HG03378 (cell line): ENCODE measurements at regions not wholly inside any gene's neighbourhood (a gene's known extent, or its start where the extent isn't known, plus 50 kb on each side); places are given as distances from the start of the nearest gene placed in this dataset.

Experiments used
- ATAC-seq: cut with Tn5 transposase; IDR thresholded peaks from one replicate; pipeline ENCODE4 v1.9.1; 2021; ENCODE audit warnings: mild to moderate bottlenecking, moderate library complexity; ENCODE audit not compliant: unreplicated experiment

- no peak for ATAC-seq
Measured at GRCh38 chr16:85173981-85174751, 61.9 kb upstream of the CIBAR2 start.

DNA sequence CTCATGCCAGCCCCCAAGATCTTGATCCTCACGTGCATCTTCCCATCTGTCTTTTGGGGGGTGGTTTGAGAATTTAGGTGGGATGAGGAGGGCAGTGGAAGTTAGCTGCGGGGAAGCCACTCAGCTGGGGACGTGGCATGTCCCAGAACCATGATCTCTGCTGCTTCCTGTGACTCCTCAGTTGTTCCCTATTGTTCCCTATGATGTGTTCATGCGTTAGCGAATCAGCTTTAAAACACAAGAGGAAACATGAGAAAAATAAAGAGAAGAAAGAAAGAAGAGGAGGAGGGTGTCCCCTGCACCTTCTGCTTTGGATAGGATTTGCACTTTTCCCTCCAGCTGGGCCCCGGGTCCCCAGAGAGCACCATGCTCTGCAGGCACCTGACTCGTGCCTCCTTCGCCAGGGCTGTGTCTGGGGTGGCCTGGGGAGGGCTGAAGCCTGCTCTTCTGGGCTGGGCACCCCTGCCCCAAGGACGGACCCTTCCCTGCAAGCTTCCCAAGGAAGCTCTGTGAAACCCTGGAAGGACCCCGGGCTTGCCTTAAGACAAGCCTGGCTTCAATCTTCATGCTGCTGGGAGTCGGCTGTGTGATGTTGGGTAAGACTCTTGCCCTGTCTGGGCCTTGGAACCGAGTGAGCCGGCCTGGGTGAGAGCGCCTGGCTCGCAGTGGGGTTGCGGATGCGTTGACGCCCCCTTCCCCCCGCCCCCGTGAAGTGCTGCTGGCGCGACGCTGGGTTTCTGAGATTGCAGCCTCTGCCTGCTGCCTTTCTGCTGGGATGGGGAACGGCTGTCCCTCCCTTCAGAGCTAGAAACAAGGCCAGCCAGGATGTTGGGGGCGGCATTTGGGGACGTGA, 62.8 kb upstream of the CIBAR2 start:
- no peak for ATAC-seq

- ATAC-seq, result no peak
Measured at GRCh38 chr16:85175724-85176233, 63.5 kb upstream of the CIBAR2 start.

DNA sequence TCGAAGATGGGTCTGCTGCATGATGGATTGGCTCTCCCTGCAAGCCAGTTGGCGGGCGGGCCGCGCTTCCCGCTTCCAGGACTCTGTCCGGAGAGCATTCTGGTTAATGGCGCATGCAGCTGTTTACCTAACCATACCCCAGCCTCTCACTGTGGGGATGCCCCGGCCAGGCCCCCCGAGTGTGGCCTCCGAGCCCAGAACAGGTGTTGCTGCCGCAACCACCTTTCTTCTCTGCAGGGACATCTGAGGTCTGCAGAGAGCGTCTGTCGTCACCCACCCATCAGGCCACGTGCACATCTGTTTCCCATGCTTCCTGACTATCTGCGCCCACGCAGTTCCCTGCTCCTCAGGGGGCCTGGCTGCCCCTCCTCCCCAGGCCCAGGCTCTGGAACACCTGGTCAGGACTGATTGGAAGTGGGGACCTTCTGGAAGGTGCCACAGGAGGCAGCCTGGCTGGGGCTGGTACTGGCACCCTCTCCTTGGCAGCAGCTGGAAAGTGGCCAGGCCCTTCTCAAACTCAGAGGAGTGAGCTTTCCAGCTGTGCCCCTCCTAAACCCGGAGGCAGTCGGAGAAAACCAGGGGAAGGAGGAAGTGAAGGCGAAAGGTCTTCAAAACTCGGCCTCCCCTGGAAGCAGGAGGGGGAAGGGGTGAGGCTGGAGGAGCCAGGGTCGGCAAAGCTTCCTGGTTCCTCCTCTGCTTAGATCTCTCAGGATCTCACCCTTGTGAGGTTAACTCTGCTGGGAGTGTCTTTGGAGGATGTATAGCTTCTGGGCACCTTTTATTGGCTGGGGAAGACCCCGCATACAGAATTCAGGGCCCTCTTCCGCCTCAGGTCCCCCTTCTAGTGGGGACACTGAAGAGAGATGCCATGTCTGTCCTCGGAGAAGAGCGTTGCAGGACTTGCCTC, 64.5 kb upstream of the CIBAR2 start:
- no peak for ATAC-seq

GRCh38 chr16:85177448-85177846, 65.2 kb upstream of the CIBAR2 start:
- ATAC-seq, result no peak

GRCh38 chr16:85178006-85178591, 65.8 kb upstream of the CIBAR2 start:
- no peak for ATAC-seq

GRCh38 chr16:85178596-85178995, 66.3 kb upstream of the CIBAR2 start:
- ATAC-seq, result no peak

DNA sequence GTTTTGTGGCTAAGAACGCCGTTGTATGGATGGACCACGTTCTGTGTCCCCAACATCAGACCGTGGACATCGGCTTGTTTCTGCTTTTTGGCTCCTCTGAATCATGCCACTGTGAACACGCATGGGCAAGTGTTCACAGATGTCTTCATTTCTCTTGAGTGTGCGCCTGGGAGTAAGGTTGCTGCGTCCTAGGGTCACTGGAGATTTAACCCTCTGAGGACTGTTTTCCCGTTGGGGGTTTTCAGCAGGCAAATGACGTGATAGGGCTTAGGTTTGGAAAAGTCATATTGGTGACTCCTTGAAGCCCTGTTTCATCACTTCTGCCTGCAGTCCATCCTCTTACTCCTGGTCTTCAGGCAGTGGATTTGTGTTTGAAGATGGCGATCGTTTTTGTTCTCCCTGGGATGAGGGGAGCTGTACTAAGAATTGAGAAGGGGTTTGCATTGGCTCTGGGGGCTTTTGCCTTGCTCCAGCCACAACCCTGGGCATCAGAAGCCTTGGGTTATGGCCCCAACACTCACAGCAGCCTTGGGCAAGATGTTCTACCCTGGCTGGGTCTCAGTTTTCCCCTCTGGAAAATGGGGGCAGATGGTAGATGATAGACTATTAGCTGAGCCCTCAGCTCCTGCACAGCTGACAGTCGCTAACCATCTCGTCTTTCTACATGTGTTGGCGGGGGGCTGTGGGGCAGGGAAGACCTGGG, 67.2 kb upstream of the CIBAR2 start:
- ATAC-seq, result no peak

- ATAC-seq, result no peak
Measured at GRCh38 chr16:85180047-85180826, 68.0 kb upstream of the CIBAR2 start.

DNA sequence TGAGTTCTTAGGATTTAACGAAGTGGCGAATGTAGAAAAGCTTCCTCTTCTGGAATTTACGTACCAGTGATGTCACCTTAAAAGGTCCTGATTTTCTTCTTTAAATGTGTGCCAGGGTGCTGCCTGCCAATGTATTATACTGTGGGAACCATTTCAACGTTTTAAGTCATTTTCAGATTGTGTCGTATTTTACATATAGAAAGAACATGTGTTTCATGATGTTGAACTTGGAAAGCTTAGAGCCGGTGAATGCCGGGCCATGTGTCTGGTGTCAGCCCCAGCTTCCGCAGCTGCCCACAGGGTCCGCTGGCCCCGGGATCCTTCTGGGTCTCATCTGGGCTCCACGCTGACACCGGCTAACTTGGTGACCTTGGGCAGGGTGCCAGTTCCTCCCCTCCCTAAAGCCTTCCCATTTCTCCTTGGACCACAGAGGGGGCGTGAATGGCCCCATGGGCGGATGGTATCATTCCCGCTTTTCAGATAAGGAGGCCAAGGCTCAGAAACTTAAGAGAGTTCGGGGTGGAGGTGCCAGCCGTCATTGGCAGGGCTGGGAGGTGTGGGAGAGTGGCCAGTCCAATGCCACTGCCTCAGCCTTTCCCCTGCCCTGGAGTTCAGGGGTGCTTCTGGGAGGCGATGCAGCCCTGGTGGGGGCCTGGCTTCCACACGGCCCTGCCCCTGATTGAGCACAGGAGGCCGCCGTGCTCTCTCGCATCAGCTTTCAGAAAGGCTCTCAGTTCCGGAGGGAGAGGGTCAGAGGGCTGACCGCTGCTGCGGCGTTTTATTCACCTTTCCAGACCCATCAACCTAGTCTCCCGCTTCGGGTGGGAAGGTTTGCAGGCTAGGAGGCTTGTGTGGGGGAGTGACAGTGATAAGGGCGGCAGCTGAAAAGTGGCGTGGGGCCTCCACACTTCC, 68.8 kb upstream of the CIBAR2 start:
- no peak for ATAC-seq

- ATAC-seq, result no peak
Measured at GRCh38 chr16:85181739-85182129, 69.5 kb upstream of the CIBAR2 start.

GRCh38 chr16:85182286-85182685, 70.0 kb upstream of the CIBAR2 start:
- no peak for ATAC-seq

- no peak for ATAC-seq
Measured at GRCh38 chr16:85182774-85183173, 70.5 kb upstream of the CIBAR2 start.

- ATAC-seq, result no peak
Measured at GRCh38 chr16:85183564-85183963, 71.3 kb upstream of the CIBAR2 start.

DNA sequence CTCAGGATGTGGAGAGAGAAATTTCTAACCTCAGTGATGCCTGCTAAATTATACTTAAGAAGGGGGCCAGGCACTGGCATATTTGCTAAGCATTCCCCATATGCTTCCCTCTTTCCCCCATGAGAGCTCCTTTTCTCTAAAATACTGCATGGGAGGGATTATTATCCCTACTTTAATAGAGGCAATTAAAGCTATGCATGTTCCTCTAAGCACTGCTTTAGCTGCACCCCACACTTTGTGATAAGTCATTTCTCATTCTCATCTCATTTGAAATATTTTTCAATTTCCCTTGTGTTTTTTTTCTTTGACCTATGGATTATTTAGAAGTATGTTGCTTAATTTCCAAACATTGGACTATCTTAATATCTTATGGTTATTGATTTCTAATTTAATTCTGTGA, 72.1 kb upstream of the CIBAR2 start:
- no peak for ATAC-seq

GRCh38 chr16:85185303-85186100, 73.2 kb upstream of the CIBAR2 start:
- ATAC-seq, result no peak

GRCh38 chr16:85187002-85187401, 74.7 kb upstream of the CIBAR2 start:
- no peak for ATAC-seq
